ENCODE measurements at regions not wholly inside any gene's neighbourhood (a gene's known extent, or its start where the extent isn't known, plus 50 kb on each side); places are given as distances from the start of the nearest gene placed in this dataset.

GRCh38 chr13:40494946-40495620 lies 171.4 kb downstream of the FOXO1 start:
- TF ChIP-seq CTCF (IDR thresholded peaks at IDR 0.05; ENCODE audit: insufficient read depth, low read length, missing control alignments): no peak
- ChIA-PET POLR2A (interaction anchor here (1.0 kb wide), 1 partner anchor 8 kb away, joined by 3 read pairs; no protein-coding TSS in a partner anchor), CTCF (no interaction called here)
- DNase-seq (ENCODE audit: low read depth, low spot score): no peak
- H3K4me3 ChIP-seq (ENCODE audit: low read depth, low read length): no peak overlapping the region

GRCh38 chr13:40495621-40496001 lies 170.8 kb downstream of the FOXO1 start:
- ChIA-PET POLR2A (no interaction called here), CTCF (no interaction called here)
- TF ChIP-seq CTCF (IDR thresholded peaks at IDR 0.05; ENCODE audit: insufficient read depth, low read length, missing control alignments): no peak
- no peak for DNase-seq (ENCODE audit: low read depth, low spot score)
- H3K4me3 ChIP-seq (ENCODE audit: low read depth, low read length): no peak overlapping the region

GRCh38 chr13:40496035-40496810 lies 170.2 kb downstream of the FOXO1 start:
- H3K4me3 ChIP-seq (ENCODE audit: low read depth, low read length): no peak overlapping the region
- POLR2A ChIA-PET: no interaction called here
- CTCF ChIA-PET: no interaction called here
- TF ChIP-seq CTCF (IDR thresholded peaks at IDR 0.05; ENCODE audit: insufficient read depth, low read length, missing control alignments): no peak
- no peak for DNase-seq (ENCODE audit: low read depth, low spot score)

GRCh38 chr13:40498461-40498860 lies 168.0 kb downstream of the FOXO1 start:
- no peak for TF ChIP-seq CTCF (IDR thresholded peaks at IDR 0.05; ENCODE audit: insufficient read depth, low read length, missing control alignments)
- ChIA-PET POLR2A (no interaction called here), CTCF (no interaction called here)
- no peak overlapping the region for H3K4me3 ChIP-seq (ENCODE audit: low read depth, low read length)
- DNase-seq (ENCODE audit: low read depth, low spot score): no peak

- no peak for DNase-seq (ENCODE audit: low read depth, low spot score)
- H3K4me3 ChIP-seq (ENCODE audit: low read depth, low read length): no peak overlapping the region
- POLR2A ChIA-PET: no interaction called here
- no peak for TF ChIP-seq CTCF (IDR thresholded peaks at IDR 0.05; ENCODE audit: insufficient read depth, low read length, missing control alignments)
- CTCF ChIA-PET: no interaction called here
Measured at GRCh38 chr13:40502236-40502635, 164.2 kb downstream of the FOXO1 start.

GRCh38 chr13:40503011-40503410 lies 163.4 kb downstream of the FOXO1 start:
- TF ChIP-seq CTCF (IDR thresholded peaks at IDR 0.05; ENCODE audit: insufficient read depth, low read length, missing control alignments): no peak
- DNase-seq (ENCODE audit: low read depth, low spot score): no peak
- no peak overlapping the region for H3K4me3 ChIP-seq (ENCODE audit: low read depth, low read length)
- CTCF ChIA-PET: no interaction called here
- POLR2A ChIA-PET: interaction anchor here (1.5 kb wide), 1 partner anchor 9 kb away, joined by 3 read pairs; no protein-coding TSS in a partner anchor
